Neuronal stem cell (in vitro differentiated cells): ENCODE measurements at regions not wholly inside any gene's neighbourhood (a gene's known extent, or its start where the extent isn't known, plus 50 kb on each side); places are given as distances from the start of the nearest gene placed in this dataset.
A peak's percentile ranks its signal among the peaks of the same experiment; 100 is the strongest.

Experiments used
- DNase-seq: peaks from one replicate; pipeline ENCODE4 v3.0.0-alpha.2; 2013; ENCODE audit warnings: low spot score
- H2AFZ ChIP-seq: one replicate; pipeline ENCODE4 v1.6.1; 2013; ENCODE audit warnings: mild to moderate bottlenecking, low read length, inconsistent platforms
- H2AK5ac ChIP-seq: 2 replicates; pipeline ENCODE4 v1.6.1; 2013; ENCODE audit warnings: low read depth, mild to moderate bottlenecking, inconsistent platforms, low read length, moderate library complexity, mixed read lengths
- H2BK120ac ChIP-seq: 2 replicates; pipeline ENCODE4 v1.6.1; 2013; ENCODE audit warnings: low read depth, mild to moderate bottlenecking, inconsistent platforms, low read length, moderate library complexity, mixed read lengths
- H2BK12ac ChIP-seq: one replicate; pipeline ENCODE4 v1.6.1; 2013; ENCODE audit warnings: low read length, inconsistent platforms
- H2BK15ac ChIP-seq: 2 replicates; pipeline ENCODE4 v1.6.1; 2013; ENCODE audit warnings: mild to moderate bottlenecking, low read length, inconsistent platforms, mixed read lengths
- H2BK5ac ChIP-seq: one replicate; pipeline ENCODE4 v1.6.1; 2013; ENCODE audit warnings: inconsistent platforms, mild to moderate bottlenecking, low read length, moderate library complexity
- H3K14ac ChIP-seq: one replicate; pipeline ENCODE4 v1.6.1; 2013; ENCODE audit warnings: low read length, inconsistent platforms
- H3K18ac ChIP-seq: 2 replicates; pipeline ENCODE4 v1.6.1; 2013; ENCODE audit warnings: low read length, inconsistent platforms
- H3K23ac ChIP-seq: 2 replicates; pipeline ENCODE4 v1.6.1; 2013; ENCODE audit warnings: low read depth, mild to moderate bottlenecking, mixed read lengths, low read length, inconsistent platforms; ENCODE audit not compliant: poor library complexity
- H3K27ac ChIP-seq: replicated peaks from 3 replicates; pipeline ENCODE4 v1.5.1; 2013; ENCODE audit warnings: low read length, inconsistent platforms
- H3K27me3 ChIP-seq, 3 experiments: 2 replicates each; pipeline ENCODE4 v1.6.1; 2013; ENCODE audit warnings: low read length in 3 of 3, mild to moderate bottlenecking in 2 of 3, inconsistent platforms in 1 of 3, low read depth in 1 of 3, mixed read lengths in 1 of 3, moderate library complexity in 1 of 3; ENCODE audit not compliant: control insufficient read depth in 3 of 3, insufficient read depth in 3 of 3
- H3K36me3 ChIP-seq, 2 donors: replicated peaks in 1 of 2; 2 replicates each; pipeline ENCODE4 v1.6.1; 2013; ENCODE audit warnings: low read length in 2 of 2; ENCODE audit not compliant: control insufficient read depth in 2 of 2, insufficient read depth in 2 of 2
- H3K4ac ChIP-seq: 2 replicates; pipeline ENCODE4 v1.6.1; 2013; ENCODE audit warnings: inconsistent platforms, mild to moderate bottlenecking, low read length, moderate library complexity
- H3K4me1 ChIP-seq, 2 donors: 1 replicate in 1 of 2; 2 replicates in 1 of 2; pipeline ENCODE4 v1.6.1; 2013; ENCODE audit warnings: low read length in 2 of 2, low read depth in 1 of 2; ENCODE audit not compliant: control insufficient read depth in 2 of 2, insufficient read depth in 1 of 2
- H3K4me2 ChIP-seq: one replicate; pipeline ENCODE4 v1.6.1; 2013; ENCODE audit warnings: mild to moderate bottlenecking, low read length, inconsistent platforms; ENCODE audit not compliant: insufficient read depth, poor library complexity, severe bottlenecking
- H3K4me3 ChIP-seq, 2 donors: 2 replicates each; pipeline ENCODE4 v1.5.1; 2013; ENCODE audit warnings: low read length in 2 of 2, mild to moderate bottlenecking in 2 of 2, inconsistent platforms in 1 of 2, moderate library complexity in 1 of 2
- H3K79me1 ChIP-seq: one replicate; pipeline ENCODE4 v1.6.1; 2013; ENCODE audit warnings: low read depth, mild to moderate bottlenecking, inconsistent platforms, low read length, moderate library complexity
- H3K9ac ChIP-seq: one replicate; pipeline ENCODE4 v1.6.1; 2013; ENCODE audit warnings: mild to moderate bottlenecking, low read depth, low read length, inconsistent platforms; ENCODE audit not compliant: poor library complexity
- H3K9me3 ChIP-seq, 2 donors: replicated peaks in 1 of 2; 2 replicates each; pipeline versions ENCODE3 to v1.6.1; 2013; ENCODE audit warnings: low read length in 2 of 2, mild to moderate bottlenecking in 2 of 2, inconsistent platforms in 1 of 2, low read depth in 1 of 2, mixed read lengths in 1 of 2, moderate library complexity in 1 of 2; ENCODE audit not compliant: control insufficient read depth in 2 of 2, insufficient read depth in 1 of 2
- H4K8ac ChIP-seq: one replicate; pipeline ENCODE4 v1.6.1; 2013; ENCODE audit warnings: low read depth, mild to moderate bottlenecking, inconsistent platforms, low read length, moderate library complexity
- H4K91ac ChIP-seq: one replicate; pipeline ENCODE4 v1.6.1; 2013; ENCODE audit warnings: low read length, low read depth, mild to moderate bottlenecking, inconsistent platforms; ENCODE audit not compliant: poor library complexity
- WGBS, 2 donors: extraction: QIAGEN DNeasy Blood & Tissue Kit; methylation state at CpG; one replicate each; pipeline ENCODE4 v1.1.7; 2013; ENCODE audit warnings: missing lambda C conversion rate in 2 of 2, mixed read lengths in 1 of 2; ENCODE audit not compliant: insufficient read length in 2 of 2, insufficient replicate concordance in 1 of 2; ENCODE audit errors: extremely low coverage in 2 of 2; 5-methylcytosine and 5-hydroxymethylcytosine counted together

GRCh38 chr1:228996281-228996680, 261.0 kb downstream of the RHOU start:
- no peak overlapping the region for H3K14ac ChIP-seq
- H4K8ac ChIP-seq = no peak overlapping the region
- no CpG with 5 or more reads among the region's 6 CpGs for WGBS, 2 donors
- H3K18ac ChIP-seq = peak overlapping the region; percentile 59
- no peak for DNase-seq
- no peak overlapping the region for H4K91ac ChIP-seq
- peak overlapping the region; percentile 81 for H3K4ac ChIP-seq
- no peaks in the 10 kb centered on the region for H3K36me3 ChIP-seq
- H2BK12ac ChIP-seq = no peak overlapping the region
- H3K79me1 ChIP-seq = no peaks in the 10 kb centered on the region
- no peak overlapping the region for H3K27ac ChIP-seq
- H2AFZ ChIP-seq = no peak overlapping the region
- peak overlapping the region; percentile 32 for H2BK15ac ChIP-seq
- H3K4me2 ChIP-seq = no peak overlapping the region
- H3K9ac ChIP-seq = no peak overlapping the region
- H2BK5ac ChIP-seq = no peak overlapping the region
- H3K4me1 ChIP-seq = no peaks in the 10 kb centered on the region
- no peak overlapping the region for H2BK120ac ChIP-seq
- H3K23ac ChIP-seq = no peak overlapping the region
- H3K9me3 ChIP-seq = no peaks in the 10 kb centered on the region
- peak overlapping the region; percentile 36 for H2AK5ac ChIP-seq
- peaks cover 0 to 8% (median 0%) of the 10 kb centered on the region in 3 experiments for H3K27me3 ChIP-seq
- no peak overlapping the region for H3K4me3 ChIP-seq

GRCh38 chr1:228997721-228998144, 262.5 kb downstream of the RHOU start:
- Histone ChIP-seq H2BK5ac (no peak overlapping the region), H2BK12ac (no peak overlapping the region), H3K36me3 (no peaks in the 10 kb centered on the region), H4K91ac (no peak overlapping the region), H2BK120ac (no peak overlapping the region), H3K4me1 (peaks cover 0 to 3% of the 10 kb centered on the region in 2 donors), H3K4me3 (no peak overlapping the region), H3K18ac (no peak overlapping the region), H3K27ac (no peak overlapping the region), H3K79me1 (no peaks in the 10 kb centered on the region), H3K4me2 (no peak overlapping the region), H3K27me3 (peaks cover 0 to 3% (median 0%) of the 10 kb centered on the region in 3 experiments), H2AK5ac (no peak overlapping the region), H2AFZ (no peak overlapping the region), H3K14ac (no peak overlapping the region), H3K9me3 (no peaks in the 10 kb centered on the region), H3K23ac (no peak overlapping the region), H2BK15ac (no peak overlapping the region), H3K9ac (no peak overlapping the region), H4K8ac (no peak overlapping the region), H3K4ac (no peak overlapping the region)
- DNase-seq = no peak
- no CpG with 5 or more reads among the region's 4 CpGs for WGBS, 2 donors

DNA sequence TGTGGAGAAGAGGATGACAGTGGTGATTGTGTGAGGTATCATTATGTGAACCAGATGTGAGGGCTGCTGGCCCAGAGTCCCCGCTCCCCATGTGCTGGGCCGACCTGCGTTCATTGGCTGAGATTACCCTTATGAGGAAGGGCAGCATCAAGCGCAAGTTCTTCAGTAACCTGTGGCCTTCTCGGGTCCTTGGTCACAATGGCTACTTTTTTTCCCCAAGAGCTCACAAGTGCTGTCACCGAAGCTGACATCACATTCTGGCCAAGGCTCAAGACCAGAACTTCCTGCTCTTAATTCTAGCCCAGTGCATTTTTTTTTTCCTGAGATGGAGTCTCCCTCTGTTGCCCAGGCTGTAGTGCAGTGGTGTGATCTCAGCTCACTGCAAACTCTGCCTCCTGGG, 262.9 kb downstream of the RHOU start:
- no peak overlapping the region for H3K23ac ChIP-seq
- no peak overlapping the region for H3K4ac ChIP-seq
- H3K79me1 ChIP-seq = no peaks in the 10 kb centered on the region
- no peak overlapping the region for H3K4me2 ChIP-seq
- WGBS, 2 donors = no CpG with 5 or more reads among the region's 6 CpGs
- H3K36me3 ChIP-seq = no peaks in the 10 kb centered on the region
- H2BK15ac ChIP-seq = no peak overlapping the region
- H2BK120ac ChIP-seq = no peak overlapping the region
- H3K18ac ChIP-seq = no peak overlapping the region
- H3K4me1 ChIP-seq = peaks cover 0 to 6% of the 10 kb centered on the region in 2 donors
- no peak overlapping the region for H2AK5ac ChIP-seq
- H3K9ac ChIP-seq = no peak overlapping the region
- H2BK5ac ChIP-seq = no peak overlapping the region
- no peak for DNase-seq
- no peak overlapping the region for H3K4me3 ChIP-seq
- no peak overlapping the region for H2BK12ac ChIP-seq
- no peaks in the 10 kb centered on the region for H3K9me3 ChIP-seq
- H4K91ac ChIP-seq = no peak overlapping the region
- H3K27me3 ChIP-seq = peaks cover 0 to 3% (median 0%) of the 10 kb centered on the region in 3 experiments
- no peak overlapping the region for H4K8ac ChIP-seq
- no peak overlapping the region for H3K14ac ChIP-seq
- no peak overlapping the region for H2AFZ ChIP-seq
- H3K27ac ChIP-seq = no peak overlapping the region

- no CpG with 5 or more reads among the region's 9 CpGs for WGBS, 2 donors
- H3K4ac ChIP-seq = no peak overlapping the region
These were observed 264.3 kb downstream of the RHOU start for GRCh38 chr1:228999446-229000170.

More at GRCh38 chr1:228999446-229000170, 264.3 kb downstream of the RHOU start:
- H4K8ac ChIP-seq = no peak overlapping the region
- H2AFZ ChIP-seq = no peak overlapping the region
- no peak overlapping the region for H3K18ac ChIP-seq
- H3K4me3 ChIP-seq = no peak overlapping the region
- peaks cover 0 to 3% (median 0%) of the 10 kb centered on the region in 3 experiments for H3K27me3 ChIP-seq
- peak overlapping the region; percentile 14 for H2AK5ac ChIP-seq
- H3K9ac ChIP-seq = no peak overlapping the region
- no peak overlapping the region for H2BK5ac ChIP-seq
- no peak for DNase-seq
- H3K9me3 ChIP-seq = no peaks in the 10 kb centered on the region
- no peaks in the 10 kb centered on the region for H3K36me3 ChIP-seq
- no peak overlapping the region for H2BK120ac ChIP-seq
- no peak overlapping the region for H3K23ac ChIP-seq
- H2BK15ac ChIP-seq = no peak overlapping the region
- H3K4me1 ChIP-seq = peaks cover 0 to 12% of the 10 kb centered on the region in 2 donors
- no peak overlapping the region for H3K14ac ChIP-seq
- H3K4me2 ChIP-seq = no peak overlapping the region
- no peak overlapping the region for H4K91ac ChIP-seq
- no peak overlapping the region for H2BK12ac ChIP-seq
- no peak overlapping the region for H3K27ac ChIP-seq
- no peaks in the 10 kb centered on the region for H3K79me1 ChIP-seq
